ENCODE measurements at regions not wholly inside any gene's neighbourhood (a gene's known extent, or its start where the extent isn't known, plus 50 kb on each side); places are given as distances from the start of the nearest gene placed in this dataset.

DNA sequence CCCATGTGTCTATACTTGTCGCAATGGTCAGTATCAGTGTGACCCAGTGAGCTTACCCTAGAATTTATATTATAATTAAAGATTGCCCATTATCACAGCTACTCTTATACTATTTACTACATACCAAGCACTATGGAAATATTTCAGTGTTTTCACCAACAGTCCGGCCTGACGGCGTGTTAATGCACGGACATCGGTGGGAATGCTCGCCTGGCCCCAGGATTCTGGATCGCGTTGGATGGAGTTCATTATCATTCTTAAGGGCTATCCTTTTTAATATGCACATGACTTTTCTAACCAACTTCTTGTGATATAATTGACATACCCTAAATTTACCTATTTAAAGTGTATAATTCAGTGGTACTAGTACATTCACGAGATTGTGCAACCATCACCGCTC, 51.8 kb upstream of the AFDN start (continued):
- TF ChIP-seq, protein P1, sequence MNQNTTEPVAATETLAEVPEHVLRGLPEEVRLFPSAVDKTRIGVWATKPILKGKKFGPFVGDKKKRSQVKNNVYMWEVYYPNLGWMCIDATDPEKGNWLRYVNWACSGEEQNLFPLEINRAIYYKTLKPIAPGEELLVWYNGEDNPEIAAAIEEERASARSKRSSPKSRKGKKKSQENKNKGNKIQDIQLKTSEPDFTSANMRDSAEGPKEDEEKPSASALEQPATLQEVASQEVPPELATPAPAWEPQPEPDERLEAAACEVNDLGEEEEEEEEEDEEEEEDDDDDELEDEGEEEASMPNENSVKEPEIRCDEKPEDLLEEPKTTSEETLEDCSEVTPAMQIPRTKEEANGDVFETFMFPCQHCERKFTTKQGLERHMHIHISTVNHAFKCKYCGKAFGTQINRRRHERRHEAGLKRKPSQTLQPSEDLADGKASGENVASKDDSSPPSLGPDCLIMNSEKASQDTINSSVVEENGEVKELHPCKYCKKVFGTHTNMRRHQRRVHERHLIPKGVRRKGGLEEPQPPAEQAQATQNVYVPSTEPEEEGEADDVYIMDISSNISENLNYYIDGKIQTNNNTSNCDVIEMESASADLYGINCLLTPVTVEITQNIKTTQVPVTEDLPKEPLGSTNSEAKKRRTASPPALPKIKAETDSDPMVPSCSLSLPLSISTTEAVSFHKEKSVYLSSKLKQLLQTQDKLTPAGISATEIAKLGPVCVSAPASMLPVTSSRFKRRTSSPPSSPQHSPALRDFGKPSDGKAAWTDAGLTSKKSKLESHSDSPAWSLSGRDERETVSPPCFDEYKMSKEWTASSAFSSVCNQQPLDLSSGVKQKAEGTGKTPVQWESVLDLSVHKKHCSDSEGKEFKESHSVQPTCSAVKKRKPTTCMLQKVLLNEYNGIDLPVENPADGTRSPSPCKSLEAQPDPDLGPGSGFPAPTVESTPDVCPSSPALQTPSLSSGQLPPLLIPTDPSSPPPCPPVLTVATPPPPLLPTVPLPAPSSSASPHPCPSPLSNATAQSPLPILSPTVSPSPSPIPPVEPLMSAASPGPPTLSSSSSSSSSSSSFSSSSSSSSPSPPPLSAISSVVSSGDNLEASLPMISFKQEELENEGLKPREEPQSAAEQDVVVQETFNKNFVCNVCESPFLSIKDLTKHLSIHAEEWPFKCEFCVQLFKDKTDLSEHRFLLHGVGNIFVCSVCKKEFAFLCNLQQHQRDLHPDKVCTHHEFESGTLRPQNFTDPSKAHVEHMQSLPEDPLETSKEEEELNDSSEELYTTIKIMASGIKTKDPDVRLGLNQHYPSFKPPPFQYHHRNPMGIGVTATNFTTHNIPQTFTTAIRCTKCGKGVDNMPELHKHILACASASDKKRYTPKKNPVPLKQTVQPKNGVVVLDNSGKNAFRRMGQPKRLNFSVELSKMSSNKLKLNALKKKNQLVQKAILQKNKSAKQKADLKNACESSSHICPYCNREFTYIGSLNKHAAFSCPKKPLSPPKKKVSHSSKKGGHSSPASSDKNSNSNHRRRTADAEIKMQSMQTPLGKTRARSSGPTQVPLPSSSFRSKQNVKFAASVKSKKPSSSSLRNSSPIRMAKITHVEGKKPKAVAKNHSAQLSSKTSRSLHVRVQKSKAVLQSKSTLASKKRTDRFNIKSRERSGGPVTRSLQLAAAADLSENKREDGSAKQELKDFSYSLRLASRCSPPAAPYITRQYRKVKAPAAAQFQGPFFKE (tag by site-specific recombination; IDR thresholded peaks at IDR 0.05; ENCODE audit: borderline replicate concordance), result no peak
- TF ChIP-seq SCRT1 (tag by site-specific recombination; IDR thresholded peaks at IDR 0.05; ENCODE audit: borderline replicate concordance), result no peak
- no peak for TF ChIP-seq TRIM28 (IDR thresholded peaks at IDR 0.05; ENCODE audit: borderline replicate concordance, low read length)
- no peak for TF ChIP-seq SALL2 (tag by site-specific recombination; IDR thresholded peaks at IDR 0.05; ENCODE audit: borderline replicate concordance)
- TF ChIP-seq GLI2 (tag by site-specific recombination; IDR thresholded peaks at IDR 0.05; ENCODE audit: borderline replicate concordance, low read depth), result no peak
- TF ChIP-seq, protein P2, sequence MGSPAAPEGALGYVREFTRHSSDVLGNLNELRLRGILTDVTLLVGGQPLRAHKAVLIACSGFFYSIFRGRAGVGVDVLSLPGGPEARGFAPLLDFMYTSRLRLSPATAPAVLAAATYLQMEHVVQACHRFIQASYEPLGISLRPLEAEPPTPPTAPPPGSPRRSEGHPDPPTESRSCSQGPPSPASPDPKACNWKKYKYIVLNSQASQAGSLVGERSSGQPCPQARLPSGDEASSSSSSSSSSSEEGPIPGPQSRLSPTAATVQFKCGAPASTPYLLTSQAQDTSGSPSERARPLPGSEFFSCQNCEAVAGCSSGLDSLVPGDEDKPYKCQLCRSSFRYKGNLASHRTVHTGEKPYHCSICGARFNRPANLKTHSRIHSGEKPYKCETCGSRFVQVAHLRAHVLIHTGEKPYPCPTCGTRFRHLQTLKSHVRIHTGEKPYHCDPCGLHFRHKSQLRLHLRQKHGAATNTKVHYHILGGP (tag by site-specific recombination; IDR thresholded peaks at IDR 0.05), result no peak

DNA sequence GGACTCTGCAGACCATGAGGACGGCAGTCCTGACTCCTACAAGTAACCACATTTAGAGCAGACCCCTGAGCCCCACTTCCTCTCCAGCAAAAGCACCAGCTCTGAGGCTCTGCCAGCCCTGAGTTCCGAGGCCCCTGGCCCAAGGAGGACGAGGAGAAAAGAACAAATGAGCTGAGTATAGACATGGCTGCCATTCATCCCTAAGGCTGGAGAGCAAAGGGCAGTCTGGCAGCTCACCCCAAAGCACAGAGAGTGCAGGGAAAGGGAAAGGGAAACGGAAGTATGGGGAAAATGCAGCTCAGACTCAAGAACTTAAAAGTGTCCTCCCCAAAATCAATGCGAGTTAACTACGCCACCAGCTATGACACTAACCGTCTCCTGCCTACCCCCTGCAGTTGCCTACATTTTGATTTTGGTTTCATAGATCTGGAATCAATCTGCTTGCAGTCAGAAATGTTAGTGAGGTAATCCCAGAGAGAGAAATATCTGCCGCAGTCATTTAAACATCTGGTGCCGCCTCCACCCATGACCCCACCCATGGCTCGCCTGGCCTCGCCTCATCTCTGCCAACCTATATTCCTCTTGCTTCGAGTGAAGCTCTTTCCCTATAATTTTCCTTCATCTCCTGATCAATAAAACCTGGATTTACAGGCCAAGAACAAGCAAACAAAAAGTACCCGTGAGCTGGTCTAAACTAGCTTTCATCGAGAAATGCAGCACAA, 49.6 kb upstream of the AFDN start:
- no peak overlapping the region for H3K27ac ChIP-seq (ENCODE audit: extremely low read depth, low read depth, low read length)
- CTCF ChIA-PET, result interaction anchor here (0.6 kb wide), 4 partner anchors 73 to 1473 kb away, joined by 3 to 8 read pairs (median 3); no protein-coding TSS in a partner anchor
- no peaks in the 10 kb centered on the region for H3K4me1 ChIP-seq (ENCODE audit: control insufficient read depth, insufficient read depth, low read length)
- POLR2A ChIA-PET, result no interaction called here
- no peak overlapping the region for H3K4me3 ChIP-seq (ENCODE audit: low read depth, low read length)
- no peaks in the 10 kb centered on the region for H3K36me3 ChIP-seq (ENCODE audit: control insufficient read depth in 2 of 2, insufficient read depth in 1 of 2, low read length in 2 of 2)
- TF ChIP-seq ZNF549 (tag by site-specific recombination; IDR thresholded peaks at IDR 0.05) (no peak), KLF10 (tag by site-specific recombination; IDR thresholded peaks at IDR 0.05) (no peak), ZSCAN30 (tag by site-specific recombination; IDR thresholded peaks at IDR 0.05) (no peak), ZIC2 (tag by site-specific recombination; IDR thresholded peaks at IDR 0.05) (no peak), ZNF76 (tag by site-specific recombination; IDR thresholded peaks at IDR 0.05; ENCODE audit: borderline replicate concordance, low read depth) (no peak)
- no peaks in the 10 kb centered on the region for H3K9me3 ChIP-seq (ENCODE audit: control insufficient read depth, insufficient read depth, low read depth, low read length)
